SK-N-MC (cell line): ENCODE measurements at regions not wholly inside any gene's neighbourhood (a gene's known extent, or its start where the extent isn't known, plus 50 kb on each side); places are given as distances from the start of the nearest gene placed in this dataset.

Source experiments
- DNase-seq: peaks from one replicate; pipeline ENCODE4 v3.0.0-alpha.2; 2011; ENCODE audit warnings: low read depth, low spot score
- H3K27ac ChIP-seq: fragments of 200-600 bp; sonication (generic); 2 replicates; pipeline ENCODE4 v1.5.1; 2016; ENCODE audit warnings: mixed run types
- H3K36me3 ChIP-seq: fragments of 200-600 bp; sonication (generic); 2 replicates; pipeline ENCODE4 v1.6.1; 2017; ENCODE audit warnings: antibody characterized with exemption, low read length, mixed read lengths; ENCODE audit not compliant: insufficient read depth
- H3K4me3 ChIP-seq: fragments of 200-600 bp; sonication (generic); 2 replicates; pipeline ENCODE4 v1.5.1; 2016
- H3K9ac ChIP-seq: fragments of 200-600 bp; sonication (generic); 2 replicates; pipeline ENCODE4 v1.8.0; 2017; ENCODE audit warnings: mixed run types, mixed read lengths; ENCODE audit not compliant: insufficient read length
- H3K9me3 ChIP-seq: fragments of 200-600 bp; sonication (generic); 2 replicates; pipeline ENCODE4 v1.6.1; 2017; ENCODE audit warnings: low read depth, mild to moderate bottlenecking, antibody characterized with exemption, low read length, moderate library complexity, mixed read lengths
- EZH2 ChIP-seq: fragments of 200-600 bp; sonication (generic); IDR thresholded peaks from one replicate; pipeline ENCODE4 v1.6.1; 2017; ENCODE audit warnings: antibody characterized with exemption
- FOXP2 ChIP-seq: optimal IDR thresholded peaks from 2 replicates; pipeline ENCODE3; 2011; ENCODE audit warnings: mild to moderate bottlenecking, moderate library complexity; ENCODE audit not compliant: insufficient read depth; ENCODE audit errors: extremely low read length, control extremely low read depth
- POLR2AphosphoS5 ChIP-seq: IDR thresholded peaks from 2 replicates; pipeline ENCODE4 v1.6.1; 2012; ENCODE audit warnings: mild to moderate bottlenecking, low read depth, low read length, borderline replicate concordance

GRCh38 chr6:134593887-134594286 lies 276.0 kb upstream of the SGK1 start:
- Histone ChIP-seq H3K9me3 (no peaks in the 10 kb centered on the region), H3K36me3 (no peaks in the 10 kb centered on the region), H3K4me3 (no peak overlapping the region), H3K9ac (no peak overlapping the region), H3K27ac (no peak overlapping the region)
- TF ChIP-seq FOXP2 (no peak), POLR2AphosphoS5 (no peak), EZH2 (no peak)
- no peak for DNase-seq

GRCh38 chr6:134593442-134593841 lies 275.5 kb upstream of the SGK1 start:
- no peak overlapping the region for H3K9ac ChIP-seq
- no peak for DNase-seq
- no peaks in the 10 kb centered on the region for H3K36me3 ChIP-seq
- no peak for TF ChIP-seq POLR2AphosphoS5
- TF ChIP-seq FOXP2: no peak
- TF ChIP-seq EZH2: no peak
- no peak overlapping the region for H3K4me3 ChIP-seq
- H3K27ac ChIP-seq: no peak overlapping the region
- no peaks in the 10 kb centered on the region for H3K9me3 ChIP-seq

- H3K36me3 ChIP-seq: no peaks in the 10 kb centered on the region
- H3K9me3 ChIP-seq: no peaks in the 10 kb centered on the region
- no peak overlapping the region for H3K9ac ChIP-seq
- no peak overlapping the region for H3K27ac ChIP-seq
- no peak overlapping the region for H3K4me3 ChIP-seq
- no peak for TF ChIP-seq POLR2AphosphoS5
- no peak for TF ChIP-seq FOXP2
- no peak for TF ChIP-seq EZH2
- DNase-seq: no peak
These were observed 275.1 kb upstream of the SGK1 start for GRCh38 chr6:134593024-134593423.

GRCh38 chr6:134590449-134590848 lies 272.5 kb upstream of the SGK1 start:
- DNase-seq: no peak
- no peak overlapping the region for H3K4me3 ChIP-seq
- TF ChIP-seq FOXP2: no peak
- no peak for TF ChIP-seq EZH2
- TF ChIP-seq POLR2AphosphoS5: no peak
- H3K9ac ChIP-seq: no peak overlapping the region
- H3K36me3 ChIP-seq: no peaks in the 10 kb centered on the region
- no peak overlapping the region for H3K27ac ChIP-seq
- H3K9me3 ChIP-seq: no peaks in the 10 kb centered on the region

GRCh38 chr6:134590004-134590403 lies 272.1 kb upstream of the SGK1 start:
- DNase-seq: no peak
- Histone ChIP-seq H3K27ac (no peak overlapping the region), H3K9ac (no peak overlapping the region), H3K36me3 (no peaks in the 10 kb centered on the region), H3K9me3 (no peaks in the 10 kb centered on the region), H3K4me3 (no peak overlapping the region)
- TF ChIP-seq POLR2AphosphoS5 (no peak), EZH2 (no peak), FOXP2 (no peak)

- Histone ChIP-seq H3K36me3 (no peaks in the 10 kb centered on the region), H3K9ac (no peak overlapping the region), H3K27ac (no peak overlapping the region), H3K4me3 (no peak overlapping the region), H3K9me3 (no peaks in the 10 kb centered on the region)
- no peak for DNase-seq
- no peak for TF ChIP-seq EZH2
- no peak for TF ChIP-seq POLR2AphosphoS5
- TF ChIP-seq FOXP2: no peak
These were observed 271.6 kb upstream of the SGK1 start for GRCh38 chr6:134589512-134589911.

- no peak for DNase-seq
- Histone ChIP-seq H3K36me3 (no peaks in the 10 kb centered on the region), H3K9ac (no peak overlapping the region), H3K9me3 (no peaks in the 10 kb centered on the region), H3K4me3 (no peak overlapping the region), H3K27ac (no peak overlapping the region)
- TF ChIP-seq FOXP2 (no peak), EZH2 (no peak), POLR2AphosphoS5 (no peak)
These were observed 270.4 kb upstream of the SGK1 start for GRCh38 chr6:134588267-134588666.

- Histone ChIP-seq H3K36me3 (no peaks in the 10 kb centered on the region), H3K9ac (no peak overlapping the region), H3K27ac (no peak overlapping the region), H3K4me3 (no peak overlapping the region), H3K9me3 (no peaks in the 10 kb centered on the region)
- TF ChIP-seq EZH2 (no peak), FOXP2 (no peak), POLR2AphosphoS5 (no peak)
- DNase-seq: no peak
These were observed 267.6 kb upstream of the SGK1 start for GRCh38 chr6:134585517-134585873.

GRCh38 chr6:134584847-134585516 lies 267.1 kb upstream of the SGK1 start:
- H3K9me3 ChIP-seq: no peaks in the 10 kb centered on the region
- H3K36me3 ChIP-seq: no peaks in the 10 kb centered on the region
- TF ChIP-seq POLR2AphosphoS5: no peak
- TF ChIP-seq EZH2: no peak
- no peak for TF ChIP-seq FOXP2
- H3K9ac ChIP-seq: no peak overlapping the region
- H3K4me3 ChIP-seq: no peak overlapping the region
- DNase-seq: no peak
- no peak overlapping the region for H3K27ac ChIP-seq
